Tibial nerve (tissue), 3 donors: ENCODE measurements at regions not wholly inside any gene's neighbourhood (a gene's known extent, or its start where the extent isn't known, plus 50 kb on each side); places are given as distances from the start of the nearest gene placed in this dataset.

Source experiments
- POLR2A ChIP-seq, 2 donors: fragments of 450-650 bp; IDR thresholded peaks; one replicate each; pipeline ENCODE4 v1.6.1; 2017; ENCODE audit warnings: antibody characterized with exemption in 2 of 2, mild to moderate bottlenecking in 2 of 2, moderate library complexity in 2 of 2
- TF ChIP-seq, protein P1 (sequence below), 5 experiments: fragments of 200-600 bp in 3 of 5; fragments of 450-650 bp in 2 of 5; sonication (generic) in 3 of 5; IDR thresholded peaks; one replicate each; pipeline ENCODE4 v1.5.1; 2016 to 2019; ENCODE audit warnings: antibody characterized with exemption in 5 of 5, mild to moderate bottlenecking in 3 of 5, moderate library complexity in 2 of 5

- TF ChIP-seq, protein P1, sequence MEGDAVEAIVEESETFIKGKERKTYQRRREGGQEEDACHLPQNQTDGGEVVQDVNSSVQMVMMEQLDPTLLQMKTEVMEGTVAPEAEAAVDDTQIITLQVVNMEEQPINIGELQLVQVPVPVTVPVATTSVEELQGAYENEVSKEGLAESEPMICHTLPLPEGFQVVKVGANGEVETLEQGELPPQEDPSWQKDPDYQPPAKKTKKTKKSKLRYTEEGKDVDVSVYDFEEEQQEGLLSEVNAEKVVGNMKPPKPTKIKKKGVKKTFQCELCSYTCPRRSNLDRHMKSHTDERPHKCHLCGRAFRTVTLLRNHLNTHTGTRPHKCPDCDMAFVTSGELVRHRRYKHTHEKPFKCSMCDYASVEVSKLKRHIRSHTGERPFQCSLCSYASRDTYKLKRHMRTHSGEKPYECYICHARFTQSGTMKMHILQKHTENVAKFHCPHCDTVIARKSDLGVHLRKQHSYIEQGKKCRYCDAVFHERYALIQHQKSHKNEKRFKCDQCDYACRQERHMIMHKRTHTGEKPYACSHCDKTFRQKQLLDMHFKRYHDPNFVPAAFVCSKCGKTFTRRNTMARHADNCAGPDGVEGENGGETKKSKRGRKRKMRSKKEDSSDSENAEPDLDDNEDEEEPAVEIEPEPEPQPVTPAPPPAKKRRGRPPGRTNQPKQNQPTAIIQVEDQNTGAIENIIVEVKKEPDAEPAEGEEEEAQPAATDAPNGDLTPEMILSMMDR (IDR thresholded peaks at IDR 0.05): no peak
- TF ChIP-seq POLR2A (IDR thresholded peaks at IDR 0.05): no peak
Observed at GRCh38 chr12:68458866-68459265, 126.7 kb upstream of the MDM1 start.
